ENCODE measurements at regions not wholly inside any gene's neighbourhood (a gene's known extent, or its start where the extent isn't known, plus 50 kb on each side); places are given as distances from the start of the nearest gene placed in this dataset.

DNA sequence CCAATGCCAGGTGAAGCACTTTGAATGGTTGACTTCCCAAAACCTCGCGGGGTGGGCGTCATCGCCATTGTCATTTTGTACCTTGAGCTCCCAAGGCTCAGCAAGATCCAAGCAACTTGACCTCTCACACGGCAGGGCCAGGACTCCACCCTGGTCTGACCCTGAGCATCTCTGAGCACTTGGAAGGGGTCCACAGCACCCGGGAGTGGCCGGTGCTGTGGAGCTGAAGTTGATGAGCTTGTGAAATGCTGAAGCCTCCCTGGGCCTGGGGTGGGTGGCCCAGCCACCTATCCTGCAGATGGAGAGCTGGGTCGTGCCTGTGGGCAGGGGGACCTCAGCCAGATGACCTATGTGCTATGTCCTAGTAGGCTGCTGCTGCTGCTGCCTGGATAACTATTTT, 283.3 kb upstream of the FOXF1 start:
- no peaks in the 10 kb centered on the region for H3K36me3 ChIP-seq (ENCODE audit: control insufficient read depth, low read length)
- H3K27me3 ChIP-seq (ENCODE audit: control insufficient read depth, low read length) = peaks cover 8% of the 10 kb centered on the region; the same call in 1 of the 2 replicates
- TF ChIP-seq CTCF (IDR thresholded peaks at IDR 0.05; ENCODE audit: low read depth, low read length, poor library complexity, severe bottlenecking) (no peak), EZH2phosphoT487 (IDR thresholded peaks at IDR 0.05; ENCODE audit: borderline replicate concordance, low read length) (no peak)
- H3K4me2 ChIP-seq (ENCODE audit: low read length) = no peak overlapping the region
- no peak overlapping the region for H3K27ac ChIP-seq (ENCODE audit: low read depth, low read length)
- no peaks in the 10 kb centered on the region for H3K4me1 ChIP-seq (ENCODE audit: control insufficient read depth, low read length)
- H3K4me3 ChIP-seq (ENCODE audit: low read length) = no peak overlapping the region
- no peaks in the 10 kb centered on the region for H3K9me3 ChIP-seq (ENCODE audit: control insufficient read depth, insufficient read depth, low read length)
- no peaks in the 10 kb centered on the region for H3K79me2 ChIP-seq (ENCODE audit: control insufficient read depth, low read length)
- H3K9me2 ChIP-seq (replicated peaks; ENCODE audit: control insufficient read depth, low read length) = no peaks in the 10 kb centered on the region
- H4K20me1 ChIP-seq (ENCODE audit: control insufficient read depth, insufficient read depth, low read depth, low read length) = no peaks in the 10 kb centered on the region
- no peaks in the 10 kb centered on the region for H3F3A ChIP-seq (ENCODE audit: control insufficient read depth, insufficient read depth)

DNA sequence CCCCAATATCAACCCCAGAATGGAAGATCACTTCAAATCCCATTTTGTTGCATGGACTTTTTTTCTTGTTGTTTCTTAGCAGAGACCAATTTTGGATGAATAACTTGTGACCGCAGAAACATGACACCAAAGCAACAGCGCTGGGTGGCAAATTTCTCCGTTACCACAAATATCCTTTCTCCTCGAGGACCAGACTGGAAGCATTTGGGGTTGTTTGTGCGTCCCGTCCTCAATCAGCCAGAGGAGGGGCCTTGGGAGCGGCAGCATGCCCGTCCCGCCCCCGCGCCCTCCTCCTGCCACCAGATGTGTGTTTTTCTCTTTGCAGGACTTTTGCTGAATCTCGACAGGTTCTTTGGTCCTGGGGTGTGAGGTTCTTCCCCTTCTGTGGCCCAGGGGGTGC, 282.5 kb upstream of the FOXF1 start:
- H3F3A ChIP-seq (ENCODE audit: control insufficient read depth, insufficient read depth) = no peaks in the 10 kb centered on the region
- H3K4me3 ChIP-seq (ENCODE audit: low read length) = no peak overlapping the region
- H3K79me2 ChIP-seq (ENCODE audit: control insufficient read depth, low read length) = no peaks in the 10 kb centered on the region
- TF ChIP-seq CTCF (IDR thresholded peaks at IDR 0.05; ENCODE audit: low read depth, low read length, poor library complexity, severe bottlenecking) = no peak
- H3K27ac ChIP-seq (ENCODE audit: low read depth, low read length) = no peak overlapping the region
- H3K36me3 ChIP-seq (ENCODE audit: control insufficient read depth, low read length) = no peaks in the 10 kb centered on the region
- H3K4me1 ChIP-seq (ENCODE audit: control insufficient read depth, low read length) = no peaks in the 10 kb centered on the region
- H3K27me3 ChIP-seq (ENCODE audit: control insufficient read depth, low read length) = peaks cover 5% of the 10 kb centered on the region; the same call in 1 of the 2 replicates
- H3K9me3 ChIP-seq (ENCODE audit: control insufficient read depth, insufficient read depth, low read length) = no peaks in the 10 kb centered on the region
- H4K20me1 ChIP-seq (ENCODE audit: control insufficient read depth, insufficient read depth, low read depth, low read length) = no peaks in the 10 kb centered on the region
- no peaks in the 10 kb centered on the region for H3K9me2 ChIP-seq (replicated peaks; ENCODE audit: control insufficient read depth, low read length)
- H3K4me2 ChIP-seq (ENCODE audit: low read length) = no peak overlapping the region

GRCh38 chr16:86228713-86229112, 281.6 kb upstream of the FOXF1 start:
- no peak overlapping the region for H3K27ac ChIP-seq (ENCODE audit: low read depth, low read length)
- TF ChIP-seq CTCF (IDR thresholded peaks at IDR 0.05; ENCODE audit: low read depth, low read length, poor library complexity, severe bottlenecking) = no peak
- TF ChIP-seq EZH2phosphoT487 (IDR thresholded peaks at IDR 0.05; ENCODE audit: borderline replicate concordance, low read length) = no peak
- no peak overlapping the region for H3K4me3 ChIP-seq (ENCODE audit: low read length)
- no peaks in the 10 kb centered on the region for H3K36me3 ChIP-seq (ENCODE audit: control insufficient read depth, low read length)
- H3K4me1 ChIP-seq (ENCODE audit: control insufficient read depth, low read length) = no peaks in the 10 kb centered on the region
- no peak overlapping the region for H3K4me2 ChIP-seq (ENCODE audit: low read length)
- no peaks in the 10 kb centered on the region; the same call in 1 of the 2 replicates for H3K27me3 ChIP-seq (ENCODE audit: control insufficient read depth, low read length)
- no peaks in the 10 kb centered on the region for H3F3A ChIP-seq (ENCODE audit: control insufficient read depth, insufficient read depth)
- H3K9me3 ChIP-seq (ENCODE audit: control insufficient read depth, insufficient read depth, low read length) = no peaks in the 10 kb centered on the region
- no peaks in the 10 kb centered on the region for H3K79me2 ChIP-seq (ENCODE audit: control insufficient read depth, low read length)
- H4K20me1 ChIP-seq (ENCODE audit: control insufficient read depth, insufficient read depth, low read depth, low read length) = no peaks in the 10 kb centered on the region
- H3K9me2 ChIP-seq (replicated peaks; ENCODE audit: control insufficient read depth, low read length) = no peaks in the 10 kb centered on the region

DNA sequence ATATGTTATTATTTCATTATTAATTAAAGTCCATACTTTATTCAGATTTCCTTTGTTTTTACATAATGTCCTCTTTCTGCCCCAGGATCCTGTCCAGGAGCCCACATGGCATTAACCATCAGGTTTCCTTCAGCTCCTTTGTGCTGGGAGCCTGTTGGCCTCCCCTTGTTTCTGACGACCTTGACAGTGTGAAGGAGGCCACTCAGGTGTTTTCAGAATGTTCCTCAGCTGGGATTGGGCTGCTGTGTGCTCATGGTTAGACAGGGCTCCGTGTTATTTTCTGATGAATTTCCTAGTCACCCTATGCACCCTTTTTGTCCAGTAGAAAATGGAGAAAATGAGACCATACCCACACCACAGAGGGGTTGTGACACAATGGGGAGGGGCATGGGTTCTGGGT, 281.0 kb upstream of the FOXF1 start:
- Histone ChIP-seq H3K9me2 (replicated peaks; ENCODE audit: control insufficient read depth, low read length) (no peaks in the 10 kb centered on the region), H3K4me2 (ENCODE audit: low read length) (no peak overlapping the region), H3K79me2 (ENCODE audit: control insufficient read depth, low read length) (no peaks in the 10 kb centered on the region), H3K27ac (ENCODE audit: low read depth, low read length) (no peak overlapping the region), H4K20me1 (ENCODE audit: control insufficient read depth, insufficient read depth, low read depth, low read length) (no peaks in the 10 kb centered on the region), H3K36me3 (ENCODE audit: control insufficient read depth, low read length) (no peaks in the 10 kb centered on the region), H3K27me3 (ENCODE audit: control insufficient read depth, low read length) (no peaks in the 10 kb centered on the region), H3F3A (ENCODE audit: control insufficient read depth, insufficient read depth) (no peaks in the 10 kb centered on the region), H3K4me1 (ENCODE audit: control insufficient read depth, low read length) (no peaks in the 10 kb centered on the region), H3K9me3 (ENCODE audit: control insufficient read depth, insufficient read depth, low read length) (no peaks in the 10 kb centered on the region), H3K4me3 (ENCODE audit: low read length) (no peak overlapping the region)
- TF ChIP-seq EZH2phosphoT487 (IDR thresholded peaks at IDR 0.05; ENCODE audit: borderline replicate concordance, low read length) (no peak), CTCF (IDR thresholded peaks at IDR 0.05; ENCODE audit: low read depth, low read length, poor library complexity, severe bottlenecking) (no peak)

Data from DOHH2 (cell line).